OCI-LY3 (cell line): ENCODE measurements at regions not wholly inside any gene's neighbourhood (a gene's known extent, or its start where the extent isn't known, plus 50 kb on each side); places are given as distances from the start of the nearest gene placed in this dataset.

Source experiments
- H2AFZ ChIP-seq: fragments of 200-600, 300-600 bp; shearing (Covaris generic); 2 replicates; pipeline ENCODE4 v1.6.0; 2014; ENCODE audit warnings: antibody characterized with exemption, low read depth, low read length
- H3K27ac ChIP-seq: fragments of 200-600, 300-600 bp; sonication (generic); 2 replicates; pipeline ENCODE4 v1.5.1; 2014; ENCODE audit warnings: mild to moderate bottlenecking, low read length, moderate library complexity, mixed read lengths
- H3K27me3 ChIP-seq: fragments of 200-600, 300-600 bp; sonication (generic); 2 replicates; pipeline ENCODE4 v1.6.1; 2014; ENCODE audit warnings: low read depth, low read length, mixed read lengths
- H3K36me3 ChIP-seq: fragments of 200-600, 300-600 bp; sonication (generic); replicated peaks from 2 replicates; pipeline ENCODE3; 2014; ENCODE audit warnings: low read depth, low read length, mixed read lengths
- H3K4me1 ChIP-seq: fragments of 300-600, 200-600 bp; sonication (generic); 2 replicates; pipeline ENCODE4 v1.6.1; 2014; ENCODE audit warnings: low read length, mixed read lengths
- H3K4me2 ChIP-seq: fragments of 200-600, 300-600 bp; sonication (generic); 2 replicates; pipeline ENCODE4 v1.6.1; 2014; ENCODE audit warnings: low read length, mixed read lengths
- H3K4me3 ChIP-seq: fragments of 300-600, 200-600 bp; sonication (generic); 2 replicates; pipeline ENCODE4 v1.5.1; 2014; ENCODE audit warnings: antibody characterized with exemption, mild to moderate bottlenecking, low read length, moderate library complexity
- H3K79me2 ChIP-seq: fragments of 300-600, 200-600 bp; shearing (Covaris generic); 2 replicates; pipeline ENCODE4 v1.6.1; 2014; ENCODE audit warnings: mild to moderate bottlenecking, low read length, mixed read lengths
- H3K9ac ChIP-seq: fragments of 300-600, 200-600 bp; shearing (Covaris generic); 2 replicates; pipeline ENCODE4 v1.6.0; 2014; ENCODE audit warnings: mild to moderate bottlenecking, low read length, moderate library complexity
- H3K9me3 ChIP-seq: fragments of 200-600, 300-600 bp; shearing (Covaris generic); 2 replicates; pipeline ENCODE4 v1.6.1; 2014; ENCODE audit warnings: low read length, mixed read lengths; ENCODE audit not compliant: insufficient read depth
- H4K20me1 ChIP-seq: fragments of 200-600, 300-600 bp; sonication (generic); 2 replicates; pipeline ENCODE4 v1.6.1; 2016; ENCODE audit warnings: low read length, mixed read lengths; ENCODE audit not compliant: insufficient read depth
- EZH2phosphoT487 ChIP-seq: fragments of 200-600 bp; shearing (Covaris generic); IDR thresholded peaks from 2 replicates; pipeline ENCODE4 v1.6.1; 2018; ENCODE audit warnings: antibody characterized with exemption, mixed run types, low read depth
- TF ChIP-seq, protein P1 (sequence below): fragments of 200-600, 300-600 bp; sonication (generic); IDR thresholded peaks from 2 replicates; pipeline ENCODE4 v1.5.1; 2014; ENCODE audit warnings: antibody characterized with exemption, low read length, low read depth

- Histone ChIP-seq H3K27me3 (no peaks in the 10 kb centered on the region), H3K27ac (no peak overlapping the region), H3K4me2 (no peak overlapping the region), H4K20me1 (no peaks in the 10 kb centered on the region), H3K36me3 (no peaks in the 10 kb centered on the region), H3K79me2 (no peaks in the 10 kb centered on the region), H3K4me1 (peaks cover 20% of the 10 kb centered on the region), H3K9ac (no peak overlapping the region), H3K9me3 (no peaks in the 10 kb centered on the region), H3K4me3 (no peak overlapping the region), H2AFZ (no peak overlapping the region)
- TF ChIP-seq, protein P1, sequence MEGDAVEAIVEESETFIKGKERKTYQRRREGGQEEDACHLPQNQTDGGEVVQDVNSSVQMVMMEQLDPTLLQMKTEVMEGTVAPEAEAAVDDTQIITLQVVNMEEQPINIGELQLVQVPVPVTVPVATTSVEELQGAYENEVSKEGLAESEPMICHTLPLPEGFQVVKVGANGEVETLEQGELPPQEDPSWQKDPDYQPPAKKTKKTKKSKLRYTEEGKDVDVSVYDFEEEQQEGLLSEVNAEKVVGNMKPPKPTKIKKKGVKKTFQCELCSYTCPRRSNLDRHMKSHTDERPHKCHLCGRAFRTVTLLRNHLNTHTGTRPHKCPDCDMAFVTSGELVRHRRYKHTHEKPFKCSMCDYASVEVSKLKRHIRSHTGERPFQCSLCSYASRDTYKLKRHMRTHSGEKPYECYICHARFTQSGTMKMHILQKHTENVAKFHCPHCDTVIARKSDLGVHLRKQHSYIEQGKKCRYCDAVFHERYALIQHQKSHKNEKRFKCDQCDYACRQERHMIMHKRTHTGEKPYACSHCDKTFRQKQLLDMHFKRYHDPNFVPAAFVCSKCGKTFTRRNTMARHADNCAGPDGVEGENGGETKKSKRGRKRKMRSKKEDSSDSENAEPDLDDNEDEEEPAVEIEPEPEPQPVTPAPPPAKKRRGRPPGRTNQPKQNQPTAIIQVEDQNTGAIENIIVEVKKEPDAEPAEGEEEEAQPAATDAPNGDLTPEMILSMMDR, result no peak
- no peak for TF ChIP-seq EZH2phosphoT487
Measured at GRCh38 chr18:30743033-30743432, 299.5 kb downstream of the DSC3 start.

DNA sequence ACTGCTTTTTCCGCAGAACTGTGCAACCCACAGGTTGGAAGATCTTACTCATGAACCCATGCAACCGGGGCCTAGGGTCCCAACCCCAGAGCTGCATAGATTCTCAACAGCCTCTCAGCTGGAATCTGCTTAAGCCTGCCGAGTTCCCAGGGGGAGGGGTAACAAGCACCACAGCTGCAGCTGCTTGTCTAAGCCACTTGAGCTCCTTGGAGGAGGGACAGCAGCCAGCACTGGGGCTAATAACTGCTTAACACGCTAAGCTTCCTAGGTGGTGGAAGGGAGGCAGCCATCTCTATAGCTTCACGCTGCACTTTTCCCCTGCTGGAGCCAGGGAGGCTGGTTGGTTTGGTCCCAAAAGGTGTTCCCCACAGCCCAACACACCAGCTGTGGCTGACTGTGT, 311.6 kb downstream of the DSC3 start:
- no peak overlapping the region for H3K27ac ChIP-seq
- H2AFZ ChIP-seq, result no peak overlapping the region
- H4K20me1 ChIP-seq, result no peaks in the 10 kb centered on the region
- H3K27me3 ChIP-seq, result no peaks in the 10 kb centered on the region
- H3K9ac ChIP-seq, result no peak overlapping the region
- TF ChIP-seq, protein P1, result no peak
- no peak for TF ChIP-seq EZH2phosphoT487
- no peak overlapping the region for H3K4me3 ChIP-seq
- no peaks in the 10 kb centered on the region for H3K4me1 ChIP-seq
- H3K4me2 ChIP-seq, result no peak overlapping the region
- no peaks in the 10 kb centered on the region for H3K9me3 ChIP-seq
- H3K36me3 ChIP-seq, result no peaks in the 10 kb centered on the region
- H3K79me2 ChIP-seq, result no peaks in the 10 kb centered on the region

DNA sequence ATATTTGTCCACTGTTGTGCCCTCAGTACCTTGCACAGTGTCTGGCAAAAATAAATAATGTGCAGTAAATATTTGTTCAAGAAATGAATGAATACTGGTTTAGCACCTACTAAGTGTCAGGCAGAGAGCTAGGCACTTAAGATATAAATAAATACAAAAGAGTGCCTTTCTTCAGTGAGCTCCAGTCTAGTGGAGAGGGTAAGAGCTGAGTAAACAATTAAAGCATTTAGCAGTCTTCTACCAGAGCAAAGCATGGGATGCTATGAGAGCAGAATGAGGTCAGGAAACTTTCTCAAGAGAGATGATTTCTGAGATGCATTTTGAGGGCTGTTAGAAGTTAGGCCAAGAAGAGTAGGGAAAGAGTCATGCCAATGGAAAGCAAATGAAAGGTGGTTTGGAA, 314.7 kb downstream of the DSC3 start:
- H4K20me1 ChIP-seq, result no peaks in the 10 kb centered on the region
- no peak overlapping the region for H3K9ac ChIP-seq
- no peaks in the 10 kb centered on the region for H3K9me3 ChIP-seq
- no peaks in the 10 kb centered on the region for H3K27me3 ChIP-seq
- no peak overlapping the region for H3K4me3 ChIP-seq
- H3K4me1 ChIP-seq, result no peaks in the 10 kb centered on the region
- no peaks in the 10 kb centered on the region for H3K79me2 ChIP-seq
- H3K27ac ChIP-seq, result no peak overlapping the region
- TF ChIP-seq EZH2phosphoT487, result no peak
- TF ChIP-seq, protein P1, result no peak
- no peak overlapping the region for H3K4me2 ChIP-seq
- no peaks in the 10 kb centered on the region for H3K36me3 ChIP-seq
- H2AFZ ChIP-seq, result no peak overlapping the region

- no peak overlapping the region for H3K4me3 ChIP-seq
- no peaks in the 10 kb centered on the region for H3K36me3 ChIP-seq
- no peak overlapping the region for H3K4me2 ChIP-seq
- H3K79me2 ChIP-seq, result no peaks in the 10 kb centered on the region
- no peak overlapping the region for H2AFZ ChIP-seq
- TF ChIP-seq, protein P1, result no peak
- no peak for TF ChIP-seq EZH2phosphoT487
- H3K9ac ChIP-seq, result no peak overlapping the region
- H3K4me1 ChIP-seq, result peaks cover 13% of the 10 kb centered on the region
- H4K20me1 ChIP-seq, result no peaks in the 10 kb centered on the region
- no peaks in the 10 kb centered on the region for H3K9me3 ChIP-seq
- no peak overlapping the region for H3K27ac ChIP-seq
- H3K27me3 ChIP-seq, result no peaks in the 10 kb centered on the region
Measured at GRCh38 chr18:30713299-30713698, 329.2 kb downstream of the DSC3 start.
